Smooth muscle cell (in vitro differentiated cells): ENCODE measurements at regions not wholly inside any gene's neighbourhood (a gene's known extent, or its start where the extent isn't known, plus 50 kb on each side); places are given as distances from the start of the nearest gene placed in this dataset.

Experiments
- DNase-seq: peaks from one replicate; lab custom pipeline; 2025; ENCODE audit not compliant: unreplicated experiment; lab: John Stamatoyannopoulos, UW
- H2AFZ ChIP-seq: fragments of 200-600 bp; sonication (generic); 2 replicates; pipeline ENCODE4 v1.6.0; 2016; ENCODE audit warnings: antibody characterized with exemption, low read depth, mild to moderate bottlenecking
- H3F3A ChIP-seq: fragments of 200-600 bp; sonication (generic); 2 replicates; pipeline ENCODE4 v1.6.0; 2017; ENCODE audit warnings: antibody characterized with exemption, low read depth
- H3K27ac ChIP-seq: fragments of 200-600 bp; sonication (generic); 2 replicates; pipeline ENCODE4 v1.5.1; 2016; ENCODE audit warnings: low read depth, mild to moderate bottlenecking
- H3K27me3 ChIP-seq: fragments of 200-600 bp; sonication (generic); 2 replicates; pipeline ENCODE4 v1.6.1; 2016; ENCODE audit warnings: low read depth, mild to moderate bottlenecking
- H3K36me3 ChIP-seq: fragments of 200-600 bp; sonication (generic); 2 replicates; pipeline ENCODE4 v1.5.1; 2016; ENCODE audit warnings: low read depth
- H3K4me1 ChIP-seq: fragments of 200-600 bp; sonication (generic); 2 replicates; pipeline ENCODE4 v1.5.1; 2016; ENCODE audit warnings: low read depth
- H3K4me2 ChIP-seq: fragments of 200-600 bp; sonication (generic); 2 replicates; pipeline ENCODE4 v1.6.0; 2016; ENCODE audit warnings: mild to moderate bottlenecking
- H3K4me3 ChIP-seq: fragments of 200-600 bp; sonication (generic); 2 replicates; pipeline ENCODE4 v1.5.1; 2016; ENCODE audit warnings: mild to moderate bottlenecking
- H3K79me2 ChIP-seq: fragments of 200-600 bp; sonication (generic); 2 replicates; pipeline ENCODE4 v1.6.0; 2016; ENCODE audit warnings: low read depth, mild to moderate bottlenecking
- H3K9ac ChIP-seq: fragments of 200-600 bp; sonication (generic); 2 replicates; pipeline ENCODE4 v1.6.0; 2016; ENCODE audit warnings: low read depth
- H3K9me3 ChIP-seq: fragments of 200-600 bp; sonication (generic); replicated peaks from 2 replicates; pipeline ENCODE4 v1.5.1; 2016; ENCODE audit warnings: low read depth
- H4K20me1 ChIP-seq: fragments of 200-600 bp; sonication (generic); 2 replicates; pipeline ENCODE4 v1.6.0; 2016; ENCODE audit warnings: low read depth
- WGBS: methylation state at CpG from one replicate; pipeline ENCODE4 v1.1.7; 2016; ENCODE audit warnings: low lambda C conversion rate; 5-methylcytosine and 5-hydroxymethylcytosine counted together
- TF ChIP-seq, protein P1 (sequence below): fragments of 200-600 bp; sonication (generic); IDR thresholded peaks from 2 replicates; pipeline ENCODE4 v1.5.1; 2017; ENCODE audit warnings: borderline replicate concordance, mild to moderate bottlenecking, antibody characterized with exemption; ENCODE audit not compliant: insufficient read depth, poor library complexity, severe bottlenecking

DNA sequence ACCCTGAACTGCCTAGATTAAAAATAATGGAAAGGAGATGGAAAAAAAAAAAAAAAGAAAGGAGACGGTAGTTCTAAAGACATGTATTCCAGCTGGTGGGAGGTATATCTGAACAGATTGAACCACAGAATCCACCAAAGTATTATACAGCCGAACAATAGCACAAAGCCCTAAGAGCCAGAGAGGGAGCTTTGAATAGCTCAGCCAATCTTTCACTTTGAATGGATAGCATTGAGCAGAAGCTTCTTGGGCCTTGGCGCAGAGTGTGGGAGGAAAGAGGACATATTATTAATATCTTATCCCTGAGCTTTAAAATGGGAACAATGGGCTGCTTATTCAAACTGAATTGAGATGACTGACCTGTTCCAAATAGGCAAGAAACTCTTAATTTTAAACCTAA lies 147.8 kb upstream of the PAQR3 start:
- no peak overlapping the region for H3K4me2 ChIP-seq
- TF ChIP-seq, protein P1, sequence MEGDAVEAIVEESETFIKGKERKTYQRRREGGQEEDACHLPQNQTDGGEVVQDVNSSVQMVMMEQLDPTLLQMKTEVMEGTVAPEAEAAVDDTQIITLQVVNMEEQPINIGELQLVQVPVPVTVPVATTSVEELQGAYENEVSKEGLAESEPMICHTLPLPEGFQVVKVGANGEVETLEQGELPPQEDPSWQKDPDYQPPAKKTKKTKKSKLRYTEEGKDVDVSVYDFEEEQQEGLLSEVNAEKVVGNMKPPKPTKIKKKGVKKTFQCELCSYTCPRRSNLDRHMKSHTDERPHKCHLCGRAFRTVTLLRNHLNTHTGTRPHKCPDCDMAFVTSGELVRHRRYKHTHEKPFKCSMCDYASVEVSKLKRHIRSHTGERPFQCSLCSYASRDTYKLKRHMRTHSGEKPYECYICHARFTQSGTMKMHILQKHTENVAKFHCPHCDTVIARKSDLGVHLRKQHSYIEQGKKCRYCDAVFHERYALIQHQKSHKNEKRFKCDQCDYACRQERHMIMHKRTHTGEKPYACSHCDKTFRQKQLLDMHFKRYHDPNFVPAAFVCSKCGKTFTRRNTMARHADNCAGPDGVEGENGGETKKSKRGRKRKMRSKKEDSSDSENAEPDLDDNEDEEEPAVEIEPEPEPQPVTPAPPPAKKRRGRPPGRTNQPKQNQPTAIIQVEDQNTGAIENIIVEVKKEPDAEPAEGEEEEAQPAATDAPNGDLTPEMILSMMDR = no peak
- no peaks in the 10 kb centered on the region for H3K36me3 ChIP-seq
- 91% methylated on average over 3 of the region's 3 CpGs for WGBS
- H3K4me1 ChIP-seq = peaks cover 18% of the 10 kb centered on the region
- no peaks in the 10 kb centered on the region for H3F3A ChIP-seq
- no peak overlapping the region for H3K27ac ChIP-seq
- H3K4me3 ChIP-seq = no peak overlapping the region
- H2AFZ ChIP-seq = no peak overlapping the region
- no peaks in the 10 kb centered on the region for H3K27me3 ChIP-seq
- DNase-seq = no peak
- no peaks in the 10 kb centered on the region for H4K20me1 ChIP-seq
- no peaks in the 10 kb centered on the region for H3K9me3 ChIP-seq
- H3K9ac ChIP-seq = no peak overlapping the region
- H3K79me2 ChIP-seq = no peaks in the 10 kb centered on the region

DNA sequence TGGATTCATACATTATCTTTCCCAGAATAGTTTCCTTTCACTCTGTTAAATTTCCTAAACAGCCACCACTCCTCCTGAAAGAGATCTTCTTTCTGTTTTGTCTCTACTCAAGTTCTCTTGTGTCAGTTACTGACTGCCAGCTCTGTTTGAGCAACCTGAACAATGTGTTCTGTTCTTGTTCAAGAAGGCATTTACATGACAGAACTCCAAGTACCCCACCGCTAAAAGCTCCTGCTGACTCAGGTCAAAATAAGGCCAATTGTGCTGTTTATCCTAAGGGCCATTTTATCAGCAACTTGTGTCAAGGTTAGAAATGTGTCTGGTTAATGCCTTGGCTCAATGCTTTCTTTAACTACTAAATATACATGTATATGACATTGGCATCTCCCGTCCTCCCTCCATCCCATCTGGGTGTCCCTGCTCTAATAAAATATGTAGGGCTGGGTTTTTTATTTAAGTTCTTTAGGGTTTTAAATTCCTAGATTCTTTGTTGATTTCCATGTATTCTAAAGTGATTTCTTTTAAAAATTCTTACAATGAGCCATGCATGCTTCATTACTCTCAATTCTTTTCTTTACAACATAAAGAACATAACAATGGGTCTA lies 144.3 kb upstream of the PAQR3 start:
- no peaks in the 10 kb centered on the region for H3K27me3 ChIP-seq
- H3F3A ChIP-seq = no peaks in the 10 kb centered on the region
- H3K27ac ChIP-seq = no peak overlapping the region
- H4K20me1 ChIP-seq = no peaks in the 10 kb centered on the region
- H3K9me3 ChIP-seq = no peaks in the 10 kb centered on the region
- no peak overlapping the region for H3K4me3 ChIP-seq
- TF ChIP-seq, protein P1 = no peak
- peaks cover 8% of the 10 kb centered on the region for H3K4me1 ChIP-seq
- H3K36me3 ChIP-seq = no peaks in the 10 kb centered on the region
- no peak for DNase-seq
- H3K9ac ChIP-seq = no peak overlapping the region
- WGBS = 48% methylated on average over 2 of the region's 2 CpGs
- H2AFZ ChIP-seq = no peak overlapping the region
- H3K79me2 ChIP-seq = no peaks in the 10 kb centered on the region
- H3K4me2 ChIP-seq = no peak overlapping the region

DNA sequence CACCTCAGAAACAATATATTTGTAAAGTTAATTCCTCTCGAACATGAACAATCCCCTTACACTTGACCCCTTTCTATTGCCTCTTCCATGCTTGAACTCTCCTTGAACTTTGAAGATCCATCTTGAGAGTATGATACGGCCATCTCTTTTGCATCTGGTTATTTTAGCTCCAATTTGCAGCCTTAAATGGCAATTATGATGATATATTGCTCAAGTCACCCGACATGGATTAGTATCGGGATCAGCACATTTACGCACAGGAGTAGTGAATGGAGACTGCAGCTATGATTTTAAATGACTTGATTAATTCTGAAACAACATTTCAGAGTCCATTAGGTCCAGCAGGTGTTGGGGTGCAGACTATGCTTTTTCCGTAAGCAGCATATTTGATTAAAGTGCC lies 143.8 kb upstream of the PAQR3 start:
- no peak overlapping the region for H3K4me2 ChIP-seq
- no peak overlapping the region for H3K9ac ChIP-seq
- H2AFZ ChIP-seq = no peak overlapping the region
- H4K20me1 ChIP-seq = no peaks in the 10 kb centered on the region
- no peak overlapping the region for H3K27ac ChIP-seq
- TF ChIP-seq, protein P1 = no peak
- no peaks in the 10 kb centered on the region for H3F3A ChIP-seq
- peaks cover 6% of the 10 kb centered on the region for H3K4me1 ChIP-seq
- no peaks in the 10 kb centered on the region for H3K9me3 ChIP-seq
- H3K79me2 ChIP-seq = no peaks in the 10 kb centered on the region
- no peak overlapping the region for H3K4me3 ChIP-seq
- whole genome bisulfite sequencing = 74% methylated on average over 6 of the region's 6 CpGs
- DNase-seq = no peak
- H3K36me3 ChIP-seq = no peaks in the 10 kb centered on the region
- H3K27me3 ChIP-seq = no peaks in the 10 kb centered on the region

DNA sequence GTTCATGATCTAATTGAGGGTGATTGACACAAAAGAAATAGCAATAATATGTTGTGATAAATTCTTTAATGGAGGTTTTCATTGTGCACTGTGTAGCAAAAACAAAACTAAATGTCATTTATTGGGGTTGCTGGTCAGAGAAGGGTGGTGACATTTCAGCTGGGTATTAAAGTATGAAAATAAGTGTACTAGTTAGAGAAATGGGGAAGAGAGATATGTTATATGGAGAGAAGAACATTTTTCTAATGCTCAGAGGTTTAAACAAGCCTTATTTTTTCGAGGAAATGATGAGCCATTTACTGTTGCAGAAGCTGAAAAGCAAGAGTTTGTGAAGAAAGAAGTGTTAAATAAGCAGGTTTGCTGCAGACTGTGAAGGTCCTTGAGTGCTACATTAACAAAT lies 142.7 kb upstream of the PAQR3 start:
- no peaks in the 10 kb centered on the region for H3K9me3 ChIP-seq
- WGBS = 60% methylated on average over 1 of the region's 1 CpG
- no peak overlapping the region for H2AFZ ChIP-seq
- no peak for DNase-seq
- no peaks in the 10 kb centered on the region for H4K20me1 ChIP-seq
- no peaks in the 10 kb centered on the region for H3K79me2 ChIP-seq
- peaks cover 5% of the 10 kb centered on the region for H3K4me1 ChIP-seq
- TF ChIP-seq, protein P1 = no peak
- H3K4me3 ChIP-seq = no peak overlapping the region
- H3K4me2 ChIP-seq = no peak overlapping the region
- no peak overlapping the region for H3K9ac ChIP-seq
- H3K27me3 ChIP-seq = no peaks in the 10 kb centered on the region
- no peak overlapping the region for H3K27ac ChIP-seq
- H3K36me3 ChIP-seq = no peaks in the 10 kb centered on the region
- H3F3A ChIP-seq = no peaks in the 10 kb centered on the region
